GM12892 (cell line): ENCODE measurements at regions not wholly inside any gene's neighbourhood (a gene's known extent, or its start where the extent isn't known, plus 50 kb on each side); places are given as distances from the start of the nearest gene placed in this dataset.

Source experiments
- DNase-seq: peaks from one replicate; pipeline ENCODE4 v3.0.0; 2011; ENCODE audit not compliant: insufficient read length
- FAIRE-seq: peaks from 2 replicates; lab custom pipeline; 2011; peaks lifted over from hg19 to GRCh38; lab: Jason Lieb, UNC
- POLR2A ChIP-seq: IDR thresholded peaks from 2 replicates; pipeline ENCODE4 v1.6.1; 2011; ENCODE audit warnings: low read depth, low read length, control low read depth
- POLR2AphosphoS5 ChIP-seq: IDR thresholded peaks from 2 replicates; pipeline ENCODE4 v1.6.1; 2011; ENCODE audit warnings: low read depth, low read length, control low read depth
- TAF1 ChIP-seq: IDR thresholded peaks from 2 replicates; pipeline ENCODE4 v1.6.1; 2011; ENCODE audit warnings: low read depth, mild to moderate bottlenecking, control low read depth, low read length, borderline replicate concordance

DNA sequence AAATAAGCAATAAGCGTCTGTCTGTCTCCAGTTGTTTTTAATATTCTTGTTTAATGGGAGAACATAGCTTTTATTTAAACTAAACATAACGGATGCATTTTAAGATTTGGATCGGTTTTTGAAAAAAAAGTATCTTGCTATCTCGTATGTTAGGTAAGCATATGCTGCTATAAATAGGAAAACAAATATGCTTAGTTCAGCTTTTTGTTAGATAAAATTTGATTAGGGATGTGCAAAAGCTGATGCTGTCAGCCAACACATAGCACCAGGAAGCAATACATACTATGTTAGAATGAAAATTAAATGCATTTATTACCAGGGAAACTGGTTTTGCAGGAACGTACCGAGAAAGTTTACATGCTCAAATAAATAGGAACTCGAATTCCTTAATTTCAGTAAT is 843.1 kb upstream of the WWC1 start:
- DNase-seq = no peak
- TF ChIP-seq POLR2AphosphoS5 = no peak
- no peak for TF ChIP-seq POLR2A
- no peak for FAIRE-seq

DNA sequence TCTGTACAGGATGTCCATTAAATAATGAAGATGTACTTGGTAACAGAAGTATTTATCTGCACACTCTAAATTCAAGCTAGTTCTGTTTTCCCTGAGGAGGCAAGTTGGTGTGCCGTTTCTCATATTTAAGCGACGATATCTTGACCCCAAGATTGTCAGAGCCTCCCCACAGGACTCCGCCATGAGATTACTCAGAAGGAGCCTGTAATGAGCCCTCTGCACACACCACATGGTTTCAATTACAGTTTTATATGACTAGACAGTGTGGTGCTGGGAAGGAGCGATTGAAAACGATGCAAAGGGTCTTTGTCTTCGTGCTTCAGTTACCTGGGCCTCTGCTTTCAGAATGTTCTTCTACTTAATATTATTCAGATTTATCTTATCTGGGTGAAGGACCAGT is 840.4 kb upstream of the WWC1 start:
- no peak for DNase-seq
- TF ChIP-seq POLR2AphosphoS5 (no peak), TAF1 (no peak), POLR2A (no peak)
- FAIRE-seq = no peak

DNA sequence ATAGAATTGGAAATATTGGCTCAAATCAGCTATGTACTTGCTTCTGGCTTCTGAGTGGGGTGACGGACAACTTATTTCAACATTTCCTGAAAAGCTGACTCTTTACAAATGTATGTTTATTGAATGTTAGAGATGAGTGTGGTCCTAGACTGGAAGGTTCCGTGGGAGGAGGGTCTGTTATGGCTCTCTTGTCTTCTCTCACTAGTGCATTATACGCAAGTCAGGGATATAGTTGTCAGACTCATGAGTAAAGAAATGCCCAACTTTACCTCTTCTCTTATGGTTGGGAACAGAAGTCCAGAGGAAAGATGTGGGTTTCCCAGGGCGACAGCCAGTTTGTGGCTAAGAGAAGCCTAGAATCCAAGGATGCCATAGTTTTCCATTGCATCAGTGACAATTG is 839.3 kb upstream of the WWC1 start:
- DNase-seq (no peak), FAIRE-seq (no peak)
- TF ChIP-seq POLR2A = no peak
- TF ChIP-seq TAF1 = no peak
- TF ChIP-seq POLR2AphosphoS5 = no peak

DNA sequence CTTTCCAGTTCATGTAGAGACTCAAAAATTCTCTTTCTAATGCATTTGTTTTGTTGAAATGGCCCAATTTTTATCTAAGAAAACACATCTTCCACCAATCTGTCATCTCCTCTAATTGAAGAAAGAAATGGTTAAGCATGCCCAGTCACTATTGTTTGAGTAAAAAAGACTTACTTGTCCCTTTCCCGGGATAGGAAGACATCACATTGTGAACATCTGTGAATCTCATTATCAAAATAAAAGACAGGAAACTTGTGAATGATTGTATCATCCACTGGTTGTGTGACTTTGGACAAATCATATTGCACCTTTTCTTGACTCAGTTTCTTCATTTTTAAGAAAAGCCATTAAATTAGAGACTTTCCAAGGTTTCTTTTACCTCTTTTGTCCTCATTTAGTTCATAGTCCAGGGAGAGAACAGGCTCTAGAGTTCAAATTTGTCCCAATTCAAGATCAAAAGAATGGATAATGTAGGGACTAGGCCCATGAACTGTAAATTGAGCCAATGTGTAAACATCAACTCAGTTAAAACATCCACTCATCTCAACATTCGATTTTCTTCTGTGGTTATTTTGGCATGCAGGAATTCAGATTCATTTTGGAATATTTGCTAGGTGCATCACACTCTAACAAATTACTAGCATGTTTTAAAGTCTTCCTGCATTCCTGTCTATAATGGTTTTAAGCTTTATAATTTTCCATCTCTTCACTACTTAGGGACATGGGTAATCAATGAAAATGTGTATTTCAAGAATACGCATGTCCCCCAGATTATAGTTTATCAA is 838.0 kb upstream of the WWC1 start:
- DNase-seq (no peak), FAIRE-seq (no peak)
- TF ChIP-seq POLR2A = no peak
- no peak for TF ChIP-seq TAF1
- TF ChIP-seq POLR2AphosphoS5 = no peak

DNA sequence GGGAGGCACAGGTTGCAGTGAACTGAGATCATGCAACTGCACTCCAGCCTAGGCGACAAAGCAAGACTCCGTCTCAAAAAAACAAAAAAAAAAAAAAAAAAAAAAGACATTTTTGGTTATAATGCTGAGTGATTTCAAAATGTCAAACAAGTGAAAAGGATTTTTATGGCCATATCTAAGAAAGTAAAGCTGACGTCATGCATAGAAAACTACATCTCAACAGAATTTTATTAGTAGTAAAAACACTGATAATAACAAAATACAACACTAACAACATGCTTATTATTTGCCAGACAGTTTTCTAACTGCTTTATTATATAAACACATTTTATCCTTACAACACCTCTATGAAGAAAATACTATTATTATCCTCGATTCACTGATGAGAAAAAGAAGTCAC is 833.0 kb upstream of the WWC1 start:
- TF ChIP-seq POLR2AphosphoS5 = no peak
- TF ChIP-seq POLR2A = no peak
- no peak for TF ChIP-seq TAF1
- no peak for FAIRE-seq
- no peak for DNase-seq

DNA sequence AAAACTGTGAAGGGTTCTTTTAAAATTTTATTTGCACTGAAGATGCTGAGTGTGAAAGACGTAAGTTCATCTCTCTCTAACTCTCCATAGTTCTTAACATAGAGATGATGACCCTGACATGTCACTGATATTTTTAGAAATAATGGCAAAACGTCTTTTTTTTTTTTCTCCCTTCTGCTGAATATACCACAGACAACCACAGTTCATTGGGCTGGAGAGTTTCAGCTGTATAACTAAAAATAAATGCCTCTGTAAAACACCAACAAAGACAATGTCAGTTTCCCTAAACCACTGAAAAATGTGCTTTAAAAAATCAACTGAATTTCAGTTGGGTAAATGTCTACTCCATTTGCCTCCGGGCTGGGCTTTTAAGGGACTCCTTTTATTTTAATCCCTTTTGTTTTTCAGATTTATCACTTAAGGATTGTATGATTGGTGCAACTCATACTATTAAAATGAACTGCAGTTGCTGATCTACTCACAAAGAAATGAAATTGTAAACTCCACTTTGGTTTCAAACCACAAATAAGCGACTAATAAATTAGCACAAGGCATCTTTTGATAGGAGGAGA is 830.9 kb upstream of the WWC1 start:
- DNase-seq = no peak
- no peak for FAIRE-seq
- no peak for TF ChIP-seq POLR2A
- TF ChIP-seq TAF1 = no peak
- TF ChIP-seq POLR2AphosphoS5 = no peak

DNA sequence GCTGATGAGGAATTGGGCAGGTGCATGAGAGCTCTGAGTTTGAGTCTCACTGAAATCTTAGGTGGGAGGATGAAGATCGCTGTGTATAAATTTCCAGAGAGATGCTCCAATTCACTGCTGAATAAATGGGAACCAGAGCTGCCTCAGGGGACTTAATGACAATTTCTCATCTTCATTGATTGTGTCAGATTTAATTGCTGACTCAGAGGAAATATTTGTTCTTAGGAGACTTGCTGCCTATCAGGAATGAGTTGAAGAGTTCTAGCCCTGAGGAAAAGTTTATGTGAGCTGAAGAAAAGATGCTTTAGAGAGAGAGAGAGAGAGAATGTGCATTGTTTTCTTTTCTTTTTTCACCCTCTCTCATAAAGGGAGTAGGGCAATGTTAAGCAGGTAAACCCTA is 827.5 kb upstream of the WWC1 start:
- FAIRE-seq = no peak
- no peak for DNase-seq
- no peak for TF ChIP-seq POLR2A
- TF ChIP-seq TAF1 = no peak
- TF ChIP-seq POLR2AphosphoS5 = no peak

DNA sequence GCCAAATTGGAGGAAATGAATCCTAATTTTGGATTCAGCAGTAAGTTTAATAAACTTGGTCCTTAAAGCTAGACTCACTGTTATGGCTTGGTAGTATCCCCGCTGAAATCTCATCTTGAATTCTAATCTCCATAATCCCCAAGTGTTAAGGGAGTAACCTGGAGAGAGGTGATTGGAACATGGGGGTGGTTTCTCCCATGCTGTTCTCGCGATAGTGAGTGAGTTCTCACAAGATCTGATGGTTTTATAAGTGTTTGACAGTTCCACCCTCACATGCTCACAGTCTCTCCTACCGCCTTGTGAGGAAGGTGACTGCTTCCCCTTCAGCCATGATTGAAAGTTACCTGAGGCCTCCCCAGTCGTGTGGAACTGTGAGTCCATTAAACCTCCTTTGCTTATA is 824.5 kb upstream of the WWC1 start:
- FAIRE-seq (no peak), DNase-seq (no peak)
- TF ChIP-seq POLR2A = no peak
- no peak for TF ChIP-seq TAF1
- no peak for TF ChIP-seq POLR2AphosphoS5

DNA sequence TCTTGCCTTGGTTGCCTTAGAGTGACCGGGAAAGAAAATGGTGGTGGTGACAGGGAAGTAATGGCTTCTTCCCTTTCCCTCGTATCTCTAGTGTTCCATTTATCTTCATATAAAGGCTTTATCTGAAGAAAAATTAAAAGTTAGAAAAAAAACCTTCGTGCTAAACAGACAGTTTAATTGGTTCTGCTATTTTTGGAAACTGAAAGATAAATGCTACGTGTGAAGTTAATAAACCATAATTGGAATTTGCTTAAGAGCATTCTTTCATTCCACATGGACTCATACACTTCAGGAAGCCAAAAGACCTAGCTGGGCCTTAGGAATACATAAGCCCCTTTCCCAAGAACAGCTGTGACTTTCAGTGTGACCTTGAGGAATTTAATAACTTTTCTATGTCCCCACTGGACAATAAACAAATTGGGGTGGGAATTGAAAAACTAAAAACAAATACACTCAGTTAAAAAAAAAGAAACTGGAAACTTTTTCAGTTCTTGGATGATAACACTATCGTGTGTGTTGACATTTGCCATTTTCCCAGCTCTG is 818.8 kb upstream of the WWC1 start:
- DNase-seq (no peak), FAIRE-seq (no peak)
- TF ChIP-seq POLR2A = no peak
- no peak for TF ChIP-seq POLR2AphosphoS5
- no peak for TF ChIP-seq TAF1

DNA sequence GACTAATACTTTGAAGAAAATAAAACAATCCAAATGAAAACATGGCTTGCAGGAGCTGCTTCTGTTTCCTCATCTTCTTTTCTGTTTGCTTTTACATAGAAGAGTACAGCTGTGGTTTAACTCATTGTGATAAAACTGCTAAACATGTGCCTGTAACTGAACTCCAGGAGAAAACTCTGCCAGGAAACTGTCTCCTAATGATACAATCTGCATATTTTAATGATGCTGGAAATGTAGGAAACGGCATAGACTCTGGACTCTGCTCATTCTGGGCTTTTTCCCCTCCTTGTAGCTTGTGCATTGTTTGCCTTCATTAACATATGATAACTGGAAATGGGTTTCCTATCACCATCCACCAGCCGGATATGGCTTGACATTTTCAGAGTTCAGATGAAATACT is 813.3 kb upstream of the WWC1 start:
- DNase-seq = no peak
- TF ChIP-seq POLR2A (no peak), POLR2AphosphoS5 (no peak), TAF1 (no peak)
- FAIRE-seq = no peak

DNA sequence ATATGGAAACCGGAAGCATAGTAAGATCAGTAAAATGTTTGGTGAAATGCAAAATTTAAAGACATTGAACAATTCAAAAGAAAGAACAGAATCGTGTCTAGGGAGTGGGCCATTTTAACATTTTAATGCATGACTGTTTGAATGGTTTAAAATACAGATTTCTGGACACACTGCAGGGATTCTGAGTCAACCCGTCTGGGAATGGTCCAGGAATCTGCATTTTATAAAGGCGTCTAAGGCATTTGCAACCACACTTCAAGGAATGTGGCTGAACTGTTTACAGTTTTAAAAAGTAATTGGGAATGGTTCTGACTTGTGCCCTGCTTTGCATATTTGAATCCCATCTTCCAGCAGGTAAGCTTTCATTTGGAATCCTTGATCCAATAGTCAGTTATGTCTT is 811.7 kb upstream of the WWC1 start:
- TF ChIP-seq POLR2A (no peak), TAF1 (no peak), POLR2AphosphoS5 (no peak)
- no peak for DNase-seq
- no peak for FAIRE-seq

DNA sequence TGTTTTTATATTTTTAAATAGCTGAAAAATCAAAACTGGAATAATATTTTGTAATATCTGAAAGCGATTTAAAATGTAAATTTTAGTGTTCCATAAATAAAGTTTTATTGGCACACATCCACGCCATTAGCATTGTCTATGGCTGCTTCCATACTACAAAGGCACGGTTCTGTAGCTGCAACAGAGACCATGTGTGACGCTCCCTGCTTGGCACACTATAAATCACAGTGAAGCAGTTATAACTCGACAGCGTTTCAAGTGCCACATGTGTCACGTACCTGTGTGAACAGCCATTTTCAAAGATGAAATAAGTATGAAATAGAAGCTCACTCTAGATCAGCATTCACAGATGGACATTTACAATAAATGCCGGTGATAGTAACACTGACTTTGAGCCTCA is 810.1 kb upstream of the WWC1 start:
- no peak for FAIRE-seq
- TF ChIP-seq TAF1 (no peak), POLR2A (no peak), POLR2AphosphoS5 (no peak)
- no peak for DNase-seq
